GM23338 (cell line): ENCODE measurements at regions not wholly inside any gene's neighbourhood (a gene's known extent, or its start where the extent isn't known, plus 50 kb on each side); places are given as distances from the start of the nearest gene placed in this dataset.

Source experiments
- ATAC-seq: fragments of 200-7000 bp; cut with Tn5 transposase; 3 replicates; pipeline ENCODE4 v1.9.1; 2020
- DNase-seq: peaks from one replicate; pipeline ENCODE4 v3.0.0-alpha.2; 2015; ENCODE audit warnings: low spot score
- H2AFZ ChIP-seq: fragments of 200-600 bp; sonication (generic); 2 replicates; pipeline ENCODE4 v1.8.0; 2016; ENCODE audit warnings: antibody characterized with exemption, mild to moderate bottlenecking, moderate library complexity
- H3F3A ChIP-seq: fragments of 200-600 bp; sonication (generic); replicated peaks from 2 replicates; pipeline ENCODE4 v1.8.0; 2017; ENCODE audit warnings: antibody characterized with exemption, mixed run types, low read depth
- H3K27ac ChIP-seq: fragments of 200-600 bp; sonication (generic); 2 replicates; pipeline ENCODE4 v1.6.1; 2016; ENCODE audit warnings: low read depth
- H3K27me3 ChIP-seq: fragments of 200-600 bp; sonication (generic); 2 replicates; pipeline ENCODE4 v1.8.0; 2016; ENCODE audit warnings: mild to moderate bottlenecking, mixed run types, moderate library complexity; ENCODE audit not compliant: insufficient read depth
- H3K36me3 ChIP-seq: fragments of 200-600 bp; sonication (generic); 2 replicates; pipeline ENCODE4 v1.8.0; 2016; ENCODE audit warnings: mild to moderate bottlenecking; ENCODE audit not compliant: insufficient read depth
- H3K4me1 ChIP-seq: fragments of 200-600 bp; sonication (generic); 2 replicates; pipeline ENCODE4 v1.8.0; 2016; ENCODE audit warnings: mild to moderate bottlenecking, moderate library complexity; ENCODE audit not compliant: insufficient read depth
- H3K4me2 ChIP-seq: fragments of 200-600 bp; sonication (generic); 2 replicates; pipeline ENCODE4 v1.7.1; 2017; ENCODE audit warnings: mixed run types
- H3K4me3 ChIP-seq: fragments of 200-600 bp; sonication (generic); 2 replicates; pipeline ENCODE4 v1.6.1; 2016; ENCODE audit warnings: mixed run types
- H3K79me2 ChIP-seq: fragments of 200-600 bp; sonication (generic); replicated peaks from 2 replicates; pipeline ENCODE4 v1.8.0; 2017; ENCODE audit warnings: mild to moderate bottlenecking; ENCODE audit not compliant: insufficient read depth
- H3K9me2 ChIP-seq: fragments of 200-600 bp; sonication (generic); 2 replicates; pipeline ENCODE4 v1.8.0; 2017; ENCODE audit not compliant: insufficient read depth
- H4K20me1 ChIP-seq: fragments of 200-600 bp; sonication (generic); replicated peaks from 2 replicates; pipeline ENCODE4 v1.8.0; 2017; ENCODE audit warnings: mild to moderate bottlenecking; ENCODE audit not compliant: insufficient read depth
- H3K27ac Mint-ChIP-seq: 2 replicates; pipeline ENCODE4 v1.8.0; 2020; ENCODE audit warnings: inconsistent platforms, mild to moderate bottlenecking, moderate library complexity, mixed read lengths
- H3K27me3 Mint-ChIP-seq: 3 replicates; pipeline ENCODE4 v1.8.0; 2022; ENCODE audit warnings: low read depth, mild to moderate bottlenecking, moderate library complexity, mixed read lengths, inconsistent platforms; ENCODE audit not compliant: insufficient read depth, poor library complexity
- H3K36me3 Mint-ChIP-seq: 3 replicates; pipeline ENCODE4 v1.8.0; 2021; ENCODE audit warnings: low read depth, mild to moderate bottlenecking, inconsistent platforms, moderate library complexity, mixed read lengths
- H3K4me1 Mint-ChIP-seq: 3 replicates; pipeline ENCODE4 v1.8.0; 2020; ENCODE audit warnings: mild to moderate bottlenecking, inconsistent platforms, mixed read lengths
- H3K4me3 Mint-ChIP-seq: 3 replicates; pipeline ENCODE4 v1.8.0; 2021; ENCODE audit warnings: moderate library complexity, mild to moderate bottlenecking, inconsistent platforms, mixed read lengths
- H3K9me3 Mint-ChIP-seq: 3 replicates; pipeline ENCODE4 v1.8.0; 2020; ENCODE audit warnings: moderate library complexity, mild to moderate bottlenecking, inconsistent platforms, mixed read lengths
- CREB1 ChIP-seq: fragments of 250-450 bp; sonication (Bioruptor Pico); IDR thresholded peaks from 2 replicates; pipeline ENCODE4 v1.5.0; 2020; ENCODE audit warnings: low read depth, mild to moderate bottlenecking, moderate library complexity
- EZH2 ChIP-seq: fragments of 200-600 bp; sonication (generic); IDR thresholded peaks from one replicate; pipeline ENCODE4 v1.8.0; 2017; ENCODE audit warnings: antibody characterized with exemption, mild to moderate bottlenecking, low read depth; ENCODE audit not compliant: unreplicated experiment
- NANOG ChIP-seq: IDR thresholded peaks from 2 replicates; pipeline ENCODE4 v1.6.1; 2016; ENCODE audit warnings: antibody characterized with exemption, borderline replicate concordance
- POLR2AphosphoS5 ChIP-seq: IDR thresholded peaks from 2 replicates; pipeline ENCODE4 v1.6.1; 2016; ENCODE audit warnings: antibody characterized with exemption, low read depth
- STAT1 ChIP-seq: IDR thresholded peaks from one replicate; pipeline ENCODE4 v1.6.1; 2016; ENCODE audit warnings: antibody characterized with exemption; ENCODE audit not compliant: unreplicated experiment
- TF ChIP-seq, protein P1 (sequence below): IDR thresholded peaks from one replicate; pipeline ENCODE4 v1.6.1; 2018; ENCODE audit warnings: antibody characterized with exemption; ENCODE audit not compliant: unreplicated experiment
- TF ChIP-seq, protein P2 (sequence below): IDR thresholded peaks from 2 replicates; pipeline ENCODE4 v1.6.1; 2016; ENCODE audit warnings: antibody characterized with exemption

DNA sequence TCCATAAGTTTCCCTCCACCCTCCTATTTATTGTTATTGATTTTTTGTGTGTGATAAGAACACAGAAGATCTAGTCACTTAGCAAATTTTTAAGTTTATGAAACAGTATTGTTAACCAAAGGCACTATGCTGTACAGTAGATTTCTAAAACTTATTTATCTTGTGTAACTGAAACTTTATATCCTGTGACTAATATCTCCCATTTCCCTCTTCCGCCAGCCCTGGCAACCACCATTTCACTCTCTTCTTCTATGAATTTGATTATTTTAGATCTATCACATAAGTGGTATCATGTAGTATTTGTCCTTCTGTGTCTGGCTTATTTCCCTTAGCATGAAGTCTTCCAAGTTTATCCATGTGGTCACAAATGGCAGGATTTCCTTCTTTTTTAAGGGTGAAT lies 144.3 kb upstream of the INHBA start (continued):
- TF ChIP-seq, protein P1, sequence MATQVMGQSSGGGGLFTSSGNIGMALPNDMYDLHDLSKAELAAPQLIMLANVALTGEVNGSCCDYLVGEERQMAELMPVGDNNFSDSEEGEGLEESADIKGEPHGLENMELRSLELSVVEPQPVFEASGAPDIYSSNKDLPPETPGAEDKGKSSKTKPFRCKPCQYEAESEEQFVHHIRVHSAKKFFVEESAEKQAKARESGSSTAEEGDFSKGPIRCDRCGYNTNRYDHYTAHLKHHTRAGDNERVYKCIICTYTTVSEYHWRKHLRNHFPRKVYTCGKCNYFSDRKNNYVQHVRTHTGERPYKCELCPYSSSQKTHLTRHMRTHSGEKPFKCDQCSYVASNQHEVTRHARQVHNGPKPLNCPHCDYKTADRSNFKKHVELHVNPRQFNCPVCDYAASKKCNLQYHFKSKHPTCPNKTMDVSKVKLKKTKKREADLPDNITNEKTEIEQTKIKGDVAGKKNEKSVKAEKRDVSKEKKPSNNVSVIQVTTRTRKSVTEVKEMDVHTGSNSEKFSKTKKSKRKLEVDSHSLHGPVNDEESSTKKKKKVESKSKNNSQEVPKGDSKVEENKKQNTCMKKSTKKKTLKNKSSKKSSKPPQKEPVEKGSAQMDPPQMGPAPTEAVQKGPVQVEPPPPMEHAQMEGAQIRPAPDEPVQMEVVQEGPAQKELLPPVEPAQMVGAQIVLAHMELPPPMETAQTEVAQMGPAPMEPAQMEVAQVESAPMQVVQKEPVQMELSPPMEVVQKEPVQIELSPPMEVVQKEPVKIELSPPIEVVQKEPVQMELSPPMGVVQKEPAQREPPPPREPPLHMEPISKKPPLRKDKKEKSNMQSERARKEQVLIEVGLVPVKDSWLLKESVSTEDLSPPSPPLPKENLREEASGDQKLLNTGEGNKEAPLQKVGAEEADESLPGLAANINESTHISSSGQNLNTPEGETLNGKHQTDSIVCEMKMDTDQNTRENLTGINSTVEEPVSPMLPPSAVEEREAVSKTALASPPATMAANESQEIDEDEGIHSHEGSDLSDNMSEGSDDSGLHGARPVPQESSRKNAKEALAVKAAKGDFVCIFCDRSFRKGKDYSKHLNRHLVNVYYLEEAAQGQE, result no peak
- TF ChIP-seq STAT1, result no peak

DNA sequence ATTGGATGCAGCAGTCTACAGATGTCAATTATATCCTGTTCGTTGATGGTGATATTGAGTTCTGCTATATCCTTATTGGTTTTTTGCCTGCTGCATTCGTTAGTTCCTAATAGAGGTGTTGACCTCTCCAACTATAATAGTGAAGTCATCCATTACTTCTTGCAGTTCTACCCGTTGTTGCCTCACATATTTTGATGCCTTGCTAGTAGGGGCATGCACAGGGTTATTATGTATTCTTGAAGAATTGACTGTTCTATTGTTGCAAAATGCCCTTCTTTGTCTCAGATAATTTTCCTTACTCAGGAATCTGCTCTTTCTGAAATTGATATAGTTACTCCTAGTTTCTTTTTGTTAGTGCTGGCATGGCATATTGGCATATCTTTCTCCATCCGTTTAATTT lies 140.1 kb upstream of the INHBA start:
- TF ChIP-seq, protein P2, sequence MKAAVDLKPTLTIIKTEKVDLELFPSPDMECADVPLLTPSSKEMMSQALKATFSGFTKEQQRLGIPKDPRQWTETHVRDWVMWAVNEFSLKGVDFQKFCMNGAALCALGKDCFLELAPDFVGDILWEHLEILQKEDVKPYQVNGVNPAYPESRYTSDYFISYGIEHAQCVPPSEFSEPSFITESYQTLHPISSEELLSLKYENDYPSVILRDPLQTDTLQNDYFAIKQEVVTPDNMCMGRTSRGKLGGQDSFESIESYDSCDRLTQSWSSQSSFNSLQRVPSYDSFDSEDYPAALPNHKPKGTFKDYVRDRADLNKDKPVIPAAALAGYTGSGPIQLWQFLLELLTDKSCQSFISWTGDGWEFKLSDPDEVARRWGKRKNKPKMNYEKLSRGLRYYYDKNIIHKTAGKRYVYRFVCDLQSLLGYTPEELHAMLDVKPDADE, result no peak
- TF ChIP-seq POLR2AphosphoS5 (no peak), CREB1 (no peak), EZH2 (no peak)
- H2AFZ ChIP-seq, result no peak overlapping the region
- H3K4me1 ChIP-seq, result no peaks in the 10 kb centered on the region
- no peaks in the 10 kb centered on the region; the same call in 1 of the 2 replicates for H3K36me3 ChIP-seq
- Mint-ChIP-seq H3K27me3 (no peaks in the 10 kb centered on the region), H3K36me3 (no peaks in the 10 kb centered on the region; the same call in 2 of the 3 replicates), H3K9me3 (no peaks in the 10 kb centered on the region), H3K27ac (no peak overlapping the region), H3K4me1 (no peaks in the 10 kb centered on the region), H3K4me3 (no peak overlapping the region)
- no peaks in the 10 kb centered on the region for H3F3A ChIP-seq
- H3K27me3 ChIP-seq, result no peaks in the 10 kb centered on the region
- H3K4me2 ChIP-seq, result no peak overlapping the region
- no peak for DNase-seq
- no peak for ATAC-seq
- no peak overlapping the region for H3K4me3 ChIP-seq
- 0 out of 2 replicates have a peak, but pooled peaks cover 2% of the 10 kb centered on the region for H3K9me2 ChIP-seq
- no peaks in the 10 kb centered on the region for H4K20me1 ChIP-seq
- no peaks in the 10 kb centered on the region for H3K79me2 ChIP-seq
- no peak overlapping the region for H3K27ac ChIP-seq

DNA sequence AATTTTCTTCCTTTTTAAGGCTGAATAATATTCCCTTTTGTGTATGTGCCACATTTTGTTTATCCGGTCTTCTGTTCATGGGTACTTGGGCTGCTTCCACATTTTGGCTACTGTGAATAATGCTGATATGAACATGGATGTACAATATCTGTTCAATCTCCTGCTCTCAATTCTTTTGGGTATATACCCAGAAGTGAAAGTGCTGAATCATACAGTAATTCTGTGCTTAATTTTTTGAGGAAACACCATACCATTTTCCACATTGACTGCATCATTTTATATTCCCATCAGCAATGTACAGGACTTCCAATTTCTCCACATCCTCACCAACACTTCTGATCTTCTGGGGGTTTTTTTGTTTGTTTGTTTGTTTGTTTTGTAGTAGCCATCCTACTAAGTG lies 135.0 kb upstream of the INHBA start:
- H3K27ac Mint-ChIP-seq, result no peak overlapping the region
- Histone ChIP-seq H3K79me2 (no peaks in the 10 kb centered on the region), H2AFZ (no peak overlapping the region), H3K36me3 (no peaks in the 10 kb centered on the region; the same call in 1 of the 2 replicates), H3K4me2 (no peak overlapping the region), H3K27me3 (no peaks in the 10 kb centered on the region), H3K4me1 (no peaks in the 10 kb centered on the region), H3K9me2 (no peaks in the 10 kb centered on the region), H3K27ac (no peak overlapping the region), H3K4me3 (no peak overlapping the region), H4K20me1 (no peaks in the 10 kb centered on the region), H3F3A (no peaks in the 10 kb centered on the region)
- ATAC-seq (no peak), DNase-seq (no peak)
- H3K4me1 Mint-ChIP-seq, result peaks cover 6% of the 10 kb centered on the region; the same call in 2 of the 3 replicates
- peaks cover 3% of the 10 kb centered on the region for H3K27me3 Mint-ChIP-seq
- H3K9me3 Mint-ChIP-seq, result no peaks in the 10 kb centered on the region; the same call in 2 of the 3 replicates
- H3K4me3 Mint-ChIP-seq, result no peak overlapping the region
- no peaks in the 10 kb centered on the region; the same call in 2 of the 3 replicates for H3K36me3 Mint-ChIP-seq
- TF ChIP-seq, protein P1, result no peak
- no peak for TF ChIP-seq NANOG
